HG02623 (cell line): ENCODE measurements at regions not wholly inside any gene's neighbourhood (a gene's known extent, or its start where the extent isn't known, plus 50 kb on each side); places are given as distances from the start of the nearest gene placed in this dataset.
"Not testable (repeated sequence)": the region's sequence is repeated elsewhere in the genome, so short reads cannot be mapped to it uniquely, and the experiment has no call there.

Source experiments
- ATAC-seq: cut with Tn5 transposase; IDR thresholded peaks from one replicate; pipeline ENCODE4 v1.9.1; 2021; ENCODE audit warnings: moderate library complexity; ENCODE audit not compliant: unreplicated experiment

GRCh38 chr2:7094231-7094741 is 177.1 kb downstream of the RNF144A start:
- ATAC-seq, result no peak

- peak; percentile 4 for ATAC-seq
Observed at GRCh38 chr2:7096726-7097352, 179.6 kb downstream of the RNF144A start.

GRCh38 chr2:7097353-7097895 is 180.2 kb downstream of the RNF144A start:
- ATAC-seq, result peak; percentile 90

- ATAC-seq, result no peak
Observed at GRCh38 chr2:7098816-7099215, 181.6 kb downstream of the RNF144A start.

GRCh38 chr2:7099687-7100086 is 182.5 kb downstream of the RNF144A start:
- not testable (repeated sequence) for ATAC-seq

- ATAC-seq, result no peak
Observed at GRCh38 chr2:7102826-7103225, 185.6 kb downstream of the RNF144A start.

- no peak for ATAC-seq
Observed at GRCh38 chr2:7108792-7109532, 191.8 kb downstream of the RNF144A start.

GRCh38 chr2:7109533-7109885 is 192.3 kb downstream of the RNF144A start:
- ATAC-seq, result no peak

- no peak for ATAC-seq
Observed at GRCh38 chr2:7111626-7112025, 194.4 kb downstream of the RNF144A start.

GRCh38 chr2:7115364-7115763 is 198.2 kb downstream of the RNF144A start:
- ATAC-seq, result no peak

- no peak for ATAC-seq
Observed at GRCh38 chr2:7115906-7116305, 198.7 kb downstream of the RNF144A start.

GRCh38 chr2:7116511-7116910 is 199.3 kb downstream of the RNF144A start:
- no peak for ATAC-seq

GRCh38 chr2:7117076-7117475 is 199.9 kb downstream of the RNF144A start:
- ATAC-seq, result no peak

GRCh38 chr2:7118606-7119131 is 201.5 kb downstream of the RNF144A start:
- ATAC-seq, result no peak

- no peak for ATAC-seq
Observed at GRCh38 chr2:7119132-7119835, 202.1 kb downstream of the RNF144A start.

GRCh38 chr2:7121851-7122250 is 204.6 kb downstream of the RNF144A start:
- no peak for ATAC-seq

- no peak for ATAC-seq
Observed at GRCh38 chr2:7127156-7127555, 209.9 kb downstream of the RNF144A start.

GRCh38 chr2:7127687-7128086 is 210.5 kb downstream of the RNF144A start:
- no peak for ATAC-seq

- no peak for ATAC-seq
Observed at GRCh38 chr2:7131261-7131660, 214.0 kb downstream of the RNF144A start.

- ATAC-seq, result no peak
Observed at GRCh38 chr2:7132753-7133152, 215.5 kb downstream of the RNF144A start.

- ATAC-seq, result no peak
Observed at GRCh38 chr2:7133521-7133920, 216.3 kb downstream of the RNF144A start.
